GM06990 (cell line): ENCODE measurements at regions not wholly inside any gene's neighbourhood (a gene's known extent, or its start where the extent isn't known, plus 50 kb on each side); places are given as distances from the start of the nearest gene placed in this dataset.

ENCODE experiments used
- DNase-seq: peaks from one replicate; pipeline ENCODE4 v3.0.0-alpha.2; 2011; ENCODE audit not compliant: insufficient read length; ENCODE audit errors: extremely low read depth
- H3K27me3 ChIP-seq: replicated peaks from 2 replicates; pipeline ENCODE4 v1.6.0; 2011; ENCODE audit warnings: low read length; ENCODE audit not compliant: control insufficient read depth, insufficient read depth
- H3K36me3 ChIP-seq: 2 replicates; pipeline ENCODE4 v1.5.1; 2011; ENCODE audit warnings: low read length; ENCODE audit not compliant: control insufficient read depth, insufficient read depth
- H3K4me3 ChIP-seq: replicated peaks from 2 replicates; pipeline ENCODE4 v1.5.1; 2011; ENCODE audit warnings: low read depth, mild to moderate bottlenecking, control low read depth, low read length
- TF ChIP-seq, protein P1 (sequence below): IDR thresholded peaks from 2 replicates; pipeline ENCODE4 v1.5.1; 2011; ENCODE audit warnings: low read length, control low read depth, mild to moderate bottlenecking, inconsistent platforms; ENCODE audit not compliant: insufficient read depth, poor library complexity, severe bottlenecking

DNA sequence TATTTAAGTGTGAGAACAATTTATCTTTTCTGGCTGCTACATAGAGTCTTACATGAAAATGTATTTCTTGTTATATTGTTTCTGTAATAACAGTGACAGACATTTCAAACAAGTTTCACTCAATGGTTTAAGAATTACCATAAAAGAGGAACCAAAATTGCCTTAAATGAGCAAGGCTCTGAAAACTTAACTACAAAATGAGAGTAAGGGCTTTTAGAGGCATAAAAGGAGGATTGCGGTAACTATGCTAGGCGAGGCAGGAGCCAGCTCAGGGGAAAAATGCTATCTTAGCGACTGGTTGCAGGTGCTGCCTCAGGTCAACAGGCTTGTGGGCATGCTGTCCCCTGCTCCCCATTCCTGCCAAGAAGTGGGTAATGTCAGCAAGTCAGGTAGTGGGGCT lies 81.7 kb upstream of the MSI2 start:
- TF ChIP-seq, protein P1, sequence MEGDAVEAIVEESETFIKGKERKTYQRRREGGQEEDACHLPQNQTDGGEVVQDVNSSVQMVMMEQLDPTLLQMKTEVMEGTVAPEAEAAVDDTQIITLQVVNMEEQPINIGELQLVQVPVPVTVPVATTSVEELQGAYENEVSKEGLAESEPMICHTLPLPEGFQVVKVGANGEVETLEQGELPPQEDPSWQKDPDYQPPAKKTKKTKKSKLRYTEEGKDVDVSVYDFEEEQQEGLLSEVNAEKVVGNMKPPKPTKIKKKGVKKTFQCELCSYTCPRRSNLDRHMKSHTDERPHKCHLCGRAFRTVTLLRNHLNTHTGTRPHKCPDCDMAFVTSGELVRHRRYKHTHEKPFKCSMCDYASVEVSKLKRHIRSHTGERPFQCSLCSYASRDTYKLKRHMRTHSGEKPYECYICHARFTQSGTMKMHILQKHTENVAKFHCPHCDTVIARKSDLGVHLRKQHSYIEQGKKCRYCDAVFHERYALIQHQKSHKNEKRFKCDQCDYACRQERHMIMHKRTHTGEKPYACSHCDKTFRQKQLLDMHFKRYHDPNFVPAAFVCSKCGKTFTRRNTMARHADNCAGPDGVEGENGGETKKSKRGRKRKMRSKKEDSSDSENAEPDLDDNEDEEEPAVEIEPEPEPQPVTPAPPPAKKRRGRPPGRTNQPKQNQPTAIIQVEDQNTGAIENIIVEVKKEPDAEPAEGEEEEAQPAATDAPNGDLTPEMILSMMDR = no peak
- H3K4me3 ChIP-seq = no peak overlapping the region
- no peaks in the 10 kb centered on the region for H3K36me3 ChIP-seq
- no peaks in the 10 kb centered on the region for H3K27me3 ChIP-seq
- peak; percentile 56 for DNase-seq

DNA sequence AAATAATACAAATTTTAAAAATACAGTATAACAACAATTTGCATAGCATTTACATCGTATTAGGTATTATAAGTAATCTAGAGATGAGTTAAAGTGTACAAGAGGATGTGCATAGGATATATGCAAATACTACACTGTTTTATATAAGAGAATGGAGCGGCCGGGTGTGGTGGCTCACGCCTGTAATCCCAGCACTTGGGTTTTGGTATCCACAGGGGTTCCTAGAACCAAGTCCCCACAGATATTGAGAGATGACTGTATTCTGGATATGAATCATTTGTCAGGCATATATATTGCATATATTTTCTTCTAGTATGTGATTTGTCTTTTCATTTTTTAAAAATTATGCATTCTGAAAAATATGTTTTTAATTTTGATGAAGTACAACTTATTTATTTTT lies 77.5 kb upstream of the MSI2 start:
- H3K4me3 ChIP-seq = no peak overlapping the region
- H3K36me3 ChIP-seq = no peaks in the 10 kb centered on the region
- H3K27me3 ChIP-seq = no peaks in the 10 kb centered on the region
- TF ChIP-seq, protein P1 = no peak
- DNase-seq = no peak

DNA sequence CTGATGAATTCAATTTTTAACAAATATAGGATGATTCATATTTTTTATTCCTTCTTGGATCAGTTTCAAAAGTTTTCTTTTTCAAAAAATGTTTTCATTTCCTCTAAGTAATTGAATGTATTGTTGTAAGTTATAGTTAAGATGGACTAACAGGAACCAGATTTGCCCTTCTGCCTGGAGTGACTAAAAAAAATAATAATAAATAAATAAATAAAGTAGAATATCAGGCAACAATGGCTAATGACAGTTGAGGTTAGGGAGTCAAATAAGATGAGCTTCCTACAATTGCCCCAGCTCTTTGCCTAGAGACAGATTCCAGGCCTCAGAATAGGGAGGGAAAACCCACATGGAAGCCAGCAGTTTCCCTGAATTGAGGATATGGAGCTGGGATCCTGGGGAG lies 73.7 kb upstream of the MSI2 start:
- no peaks in the 10 kb centered on the region for H3K36me3 ChIP-seq
- TF ChIP-seq, protein P1 = no peak
- no peak for DNase-seq
- no peak overlapping the region for H3K4me3 ChIP-seq
- H3K27me3 ChIP-seq = no peaks in the 10 kb centered on the region

DNA sequence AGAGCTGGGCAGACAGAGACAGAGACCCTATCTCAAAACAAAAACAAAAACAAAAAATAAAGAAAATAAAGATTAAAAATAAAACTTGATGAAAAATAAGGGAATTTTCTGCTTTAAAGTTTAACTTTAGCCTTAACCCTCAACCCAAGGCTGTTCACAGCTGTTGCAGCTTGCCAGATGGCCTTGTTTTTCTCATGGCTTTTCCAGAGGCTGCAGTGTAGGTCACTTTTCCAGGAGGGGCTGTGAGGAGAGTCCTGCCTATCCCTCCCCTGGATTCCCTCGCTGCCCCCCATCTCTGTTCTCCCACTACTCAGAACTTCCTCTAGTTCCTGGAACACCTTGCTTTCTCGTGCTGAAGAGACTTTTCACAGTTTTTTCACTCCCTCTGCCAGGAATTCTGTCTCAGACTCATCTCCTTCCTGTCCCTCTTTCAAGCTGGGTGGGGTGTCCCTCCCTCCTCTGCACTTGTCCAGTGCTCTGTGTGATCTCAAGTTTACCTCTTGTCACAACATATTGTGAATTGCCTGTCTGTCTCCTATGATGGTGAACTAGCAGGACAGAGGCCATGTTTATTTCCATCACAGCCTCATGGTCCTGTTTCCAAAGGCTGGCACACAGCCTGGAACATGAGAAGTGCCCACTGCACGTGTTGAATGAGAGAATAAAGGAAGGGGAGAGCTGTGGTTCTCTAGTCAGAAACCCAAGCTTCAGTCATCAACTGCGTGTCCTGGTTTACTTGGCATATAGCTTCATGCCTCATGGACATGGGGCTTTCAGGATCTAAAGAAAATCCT lies 69.9 kb upstream of the MSI2 start:
- Histone ChIP-seq H3K4me3 (no peak overlapping the region), H3K36me3 (no peaks in the 10 kb centered on the region), H3K27me3 (no peaks in the 10 kb centered on the region)
- no peak for DNase-seq
- TF ChIP-seq, protein P1 = no peak

DNA sequence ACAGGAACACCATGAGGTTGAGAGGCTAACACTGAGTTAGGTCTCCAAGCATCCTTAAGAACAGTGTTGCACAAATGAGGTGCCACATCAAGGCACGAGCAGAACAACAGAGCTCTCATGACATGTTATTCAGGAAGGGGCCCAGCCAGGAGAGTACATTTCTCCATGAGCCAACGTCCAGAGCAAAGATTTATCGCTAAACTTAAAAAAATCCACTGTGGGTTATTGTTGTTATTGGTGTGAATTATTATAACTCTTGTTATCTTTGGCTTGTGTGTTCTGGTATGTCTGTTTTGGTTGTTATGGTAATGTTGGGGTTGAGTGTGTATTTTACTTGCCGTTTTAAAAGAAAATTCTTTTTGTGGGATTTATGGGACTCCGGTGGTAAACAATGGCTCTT lies 68.9 kb upstream of the MSI2 start:
- H3K27me3 ChIP-seq = no peaks in the 10 kb centered on the region
- TF ChIP-seq, protein P1 = no peak
- no peaks in the 10 kb centered on the region for H3K36me3 ChIP-seq

More for the DNA sequence above, 68.9 kb upstream of the MSI2 start:
- no peak overlapping the region for H3K4me3 ChIP-seq
- DNase-seq = no peak
